ENCODE measurements at regions not wholly inside any gene's neighbourhood (a gene's known extent, or its start where the extent isn't known, plus 50 kb on each side); places are given as distances from the start of the nearest gene placed in this dataset.

DNA sequence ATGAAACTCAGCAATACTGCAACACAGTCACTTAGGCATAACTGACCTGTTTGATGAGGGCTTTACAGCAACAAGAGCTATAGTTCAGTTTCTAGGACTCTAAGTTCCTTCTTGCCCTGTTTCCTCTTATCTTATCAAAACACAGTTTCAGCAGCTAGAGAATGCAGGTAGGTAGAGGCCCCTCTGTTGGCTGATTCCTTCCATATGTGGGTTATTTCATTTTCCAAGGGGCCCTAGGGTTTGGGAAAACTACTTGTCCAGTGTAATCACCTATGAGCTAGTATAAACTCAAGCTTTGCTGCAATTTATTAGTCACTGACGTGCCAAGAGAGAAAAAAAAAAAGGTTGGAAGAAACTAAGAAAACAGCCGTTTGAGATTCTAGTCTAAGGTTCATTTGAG is 607.7 kb upstream of the USP24 start:
- no peak for TF ChIP-seq POLR2A (IDR thresholded peaks at IDR 0.05; ENCODE audit: low read length)
- TF ChIP-seq GATA1 (IDR thresholded peaks at IDR 0.05; ENCODE audit: low read depth, low read length), result no peak

Measured in erythroblast (primary cell).